ENCODE measurements at regions not wholly inside any gene's neighbourhood (a gene's known extent, or its start where the extent isn't known, plus 50 kb on each side); places are given as distances from the start of the nearest gene placed in this dataset.

GRCh38 chr17:11182430-11182829 lies 58.6 kb upstream of the SHISA6 start:
- intact Hi-C loops (cut with DNase I; ENCODE audit: low total_unique reads): no loop called here
- TF ChIP-seq CTCF (IDR thresholded peaks at IDR 0.05): no peak
- H3K4me3 ChIP-seq: no peak overlapping the region
- DNase-seq: no peak
- H3K27ac ChIP-seq: no peak overlapping the region
- H3K36me3 ChIP-seq: no peaks in the 10 kb centered on the region
- in situ Hi-C loops (cut with MboI; ENCODE audit: low pct_ligation_motif_present in 1 of 4, low pct_unique_long_range_greater_than_20kb in 1 of 4, low sequenced_read_pairs in 3 of 4): no loop called here
- 36 to 58% methylated on average over 3 of the region's 3 CpGs for WGBS, 2 donors (ENCODE audit: low coverage in 1 of 2)
- peaks cover 0 to 4% (median 0%) of the 10 kb centered on the region in 4 donors for H3K4me1 ChIP-seq
- H3K27me3 ChIP-seq: peaks cover 2% of the 10 kb centered on the region
- no peaks in the 10 kb centered on the region for H3K9me3 ChIP-seq

- in situ Hi-C loops (cut with MboI; ENCODE audit: low pct_ligation_motif_present in 1 of 4, low pct_unique_long_range_greater_than_20kb in 1 of 4, low sequenced_read_pairs in 3 of 4): no loop called here
- TF ChIP-seq CTCF (IDR thresholded peaks at IDR 0.05) (no peak), POLR2A (IDR thresholded peaks at IDR 0.05) (no peak), POLR2AphosphoS5 (IDR thresholded peaks at IDR 0.05) (no peak), EP300 (IDR thresholded peaks at IDR 0.05; ENCODE audit: low read depth) (no peak)
- no peak overlapping the region for H3K27ac ChIP-seq
Observed at GRCh38 chr17:11178581-11178980, 62.4 kb upstream of the SHISA6 start.

GRCh38 chr17:11177340-11177739 lies 63.7 kb upstream of the SHISA6 start:
- in situ Hi-C loops (cut with MboI; ENCODE audit: low pct_ligation_motif_present in 1 of 4, low pct_unique_long_range_greater_than_20kb in 1 of 4, low sequenced_read_pairs in 3 of 4): no loop called here
- Histone ChIP-seq H3K36me3 (no peaks in the 10 kb centered on the region), H3K4me1 (peaks cover 0 to 4% (median 0%) of the 10 kb centered on the region in 4 donors), H3K4me3 (no peak overlapping the region), H3K27me3 (no peaks in the 10 kb centered on the region), H3K9me3 (no peaks in the 10 kb centered on the region), H3K27ac (no peak overlapping the region)
- DNase-seq: no peak
- 43% methylated on average over 1 of the region's 1 CpG for WGBS, 2 donors (ENCODE audit: low coverage in 1 of 2)
- no peak for TF ChIP-seq POLR2AphosphoS5 (IDR thresholded peaks at IDR 0.05)
- TF ChIP-seq POLR2A (IDR thresholded peaks at IDR 0.05): no peak
- no peak for TF ChIP-seq EP300 (IDR thresholded peaks at IDR 0.05; ENCODE audit: low read depth)
- TF ChIP-seq CTCF (IDR thresholded peaks at IDR 0.05): no peak
- intact Hi-C loops (cut with DNase I; ENCODE audit: low total_unique reads): no loop called here

More at GRCh38 chr17:11178581-11178980, 62.4 kb upstream of the SHISA6 start:
- H3K27me3 ChIP-seq: no peaks in the 10 kb centered on the region
- intact Hi-C loops (cut with DNase I; ENCODE audit: low total_unique reads): no loop called here
- no peaks in the 10 kb centered on the region for H3K9me3 ChIP-seq
- DNase-seq: no peak
- H3K4me1 ChIP-seq: peaks cover 0 to 4% (median 0%) of the 10 kb centered on the region in 4 donors
- H3K36me3 ChIP-seq: no peaks in the 10 kb centered on the region
- WGBS, 2 donors (ENCODE audit: low coverage in 1 of 2): 20 to 23% methylated on average over 2 to 3 of the region's 3 CpGs
- no peak overlapping the region for H3K4me3 ChIP-seq

- Histone ChIP-seq H3K27me3 (no peaks in the 10 kb centered on the region), H3K4me3 (no peak overlapping the region), H3K9me3 (no peaks in the 10 kb centered on the region), H3K4me1 (peaks cover 0 to 4% (median 0%) of the 10 kb centered on the region in 4 donors), H3K27ac (no peak overlapping the region), H3K36me3 (no peaks in the 10 kb centered on the region)
- WGBS, 2 donors (ENCODE audit: low coverage in 1 of 2): 58 to 69% methylated on average over 2 to 7 of the region's 7 CpGs
- TF ChIP-seq POLR2A (IDR thresholded peaks at IDR 0.05) (no peak), POLR2AphosphoS5 (IDR thresholded peaks at IDR 0.05) (no peak), EP300 (IDR thresholded peaks at IDR 0.05; ENCODE audit: low read depth) (no peak), CTCF (IDR thresholded peaks at IDR 0.05) (no peak)
- intact Hi-C loops (cut with DNase I; ENCODE audit: low total_unique reads) (no loop called here), in situ Hi-C loops (cut with MboI; ENCODE audit: low pct_ligation_motif_present in 1 of 4, low pct_unique_long_range_greater_than_20kb in 1 of 4, low sequenced_read_pairs in 3 of 4) (no loop called here)
- DNase-seq: no peak
Observed at GRCh38 chr17:11176549-11176948, 64.5 kb upstream of the SHISA6 start.

All from transverse colon (tissue), 4 donors.